NAMALWA (cell line): ENCODE measurements at regions not wholly inside any gene's neighbourhood (a gene's known extent, or its start where the extent isn't known, plus 50 kb on each side); places are given as distances from the start of the nearest gene placed in this dataset.
"Not testable (repeated sequence)": the region's sequence is repeated elsewhere in the genome, so short reads cannot be mapped to it uniquely, and the experiment has no call there.

Experiments used
- DNase-seq: peaks from one replicate; pipeline ENCODE4 v3.0.0-alpha.2; 2015; ENCODE audit warnings: low spot score

GRCh38 chr2:83055376-83056010 is 1403.6 kb downstream of the SUCLG1 start:
- DNase-seq = no peak

- no peak for DNase-seq
These were observed 1404.3 kb downstream of the SUCLG1 start for GRCh38 chr2:83054751-83055150.

GRCh38 chr2:83051538-83052170 is 1407.4 kb downstream of the SUCLG1 start:
- DNase-seq = no peak

- DNase-seq = no peak
These were observed 1417.0 kb downstream of the SUCLG1 start for GRCh38 chr2:83042053-83042452.

GRCh38 chr2:83022631-83023210 is 1436.4 kb downstream of the SUCLG1 start:
- DNase-seq = no peak

- no peak for DNase-seq
These were observed 1441.6 kb downstream of the SUCLG1 start for GRCh38 chr2:83017366-83018090.

GRCh38 chr2:83016343-83017110 is 1442.6 kb downstream of the SUCLG1 start:
- DNase-seq = no peak

- no peak for DNase-seq
These were observed 1443.2 kb downstream of the SUCLG1 start for GRCh38 chr2:83015900-83016299.

GRCh38 chr2:83015035-83015715 is 1443.9 kb downstream of the SUCLG1 start:
- DNase-seq = no peak

GRCh38 chr2:83014462-83014861 is 1444.6 kb downstream of the SUCLG1 start:
- DNase-seq = no peak

GRCh38 chr2:83006961-83007360 is 1452.1 kb downstream of the SUCLG1 start:
- no peak for DNase-seq

GRCh38 chr2:83003555-83003954 is 1455.5 kb downstream of the SUCLG1 start:
- DNase-seq = no peak

- no peak for DNase-seq
These were observed 1456.4 kb downstream of the SUCLG1 start for GRCh38 chr2:83002706-83003105.

- no peak for DNase-seq
These were observed 1460.3 kb downstream of the SUCLG1 start for GRCh38 chr2:82998781-82999180.

- DNase-seq = no peak
These were observed 1462.9 kb downstream of the SUCLG1 start for GRCh38 chr2:82996217-82996616.

GRCh38 chr2:82994151-82994550 is 1464.9 kb downstream of the SUCLG1 start:
- DNase-seq = no peak

GRCh38 chr2:82993609-82994008 is 1465.5 kb downstream of the SUCLG1 start:
- DNase-seq = no peak

- DNase-seq = no peak
These were observed 1466.1 kb downstream of the SUCLG1 start for GRCh38 chr2:82992968-82993367.

GRCh38 chr2:82987706-82988105 is 1471.4 kb downstream of the SUCLG1 start:
- DNase-seq = not testable (repeated sequence)

- no peak for DNase-seq
These were observed 1472.2 kb downstream of the SUCLG1 start for GRCh38 chr2:82986899-82987298.

GRCh38 chr2:82985572-82986197 is 1473.4 kb downstream of the SUCLG1 start:
- no peak for DNase-seq
